Daoy (cell line): ENCODE measurements at regions not wholly inside any gene's neighbourhood (a gene's known extent, or its start where the extent isn't known, plus 50 kb on each side); places are given as distances from the start of the nearest gene placed in this dataset.

Source experiments
- DNase-seq: peaks from one replicate; pipeline ENCODE4 v3.0.0-alpha.2; 2015; ENCODE audit warnings: low read depth

DNA sequence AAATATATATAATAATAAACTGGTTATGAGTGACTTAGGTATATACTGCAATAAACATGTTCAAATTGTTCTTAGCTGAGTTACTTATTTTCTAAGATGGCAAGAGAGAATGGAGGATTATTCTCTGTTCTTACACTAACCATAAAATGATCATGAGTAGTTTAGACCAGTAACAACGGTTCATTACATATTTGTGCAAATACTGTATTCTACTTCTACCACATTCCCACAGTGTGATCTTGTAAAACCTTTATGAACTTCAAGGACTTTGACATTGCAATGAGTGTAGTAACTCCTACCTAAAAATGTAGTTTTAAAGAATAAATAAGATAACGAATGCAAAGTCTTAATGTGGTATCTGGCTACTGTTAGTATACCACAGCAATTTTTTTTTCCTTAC is 353.7 kb upstream of the NCAM2 start:
- no peak for DNase-seq

DNA sequence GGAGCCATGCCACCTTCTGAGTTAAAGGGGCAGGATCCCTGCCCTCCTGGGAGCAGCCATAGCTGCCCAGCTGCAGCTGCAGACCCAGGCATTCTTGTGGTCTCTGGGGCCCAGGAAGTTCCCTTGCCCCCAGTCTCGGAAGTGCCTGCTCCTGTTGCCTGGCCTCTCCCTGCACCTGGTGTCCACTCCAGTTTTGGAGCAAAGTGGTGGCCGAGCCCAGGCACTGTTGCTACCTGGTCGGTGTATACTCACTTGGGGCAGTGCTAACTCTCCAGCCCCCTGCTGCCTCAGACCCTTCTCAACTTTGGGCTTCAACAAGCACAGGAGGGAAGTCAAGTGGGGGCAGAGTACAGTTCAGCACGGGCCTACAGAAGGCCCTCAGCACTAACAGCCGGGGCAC is 352.9 kb upstream of the NCAM2 start:
- DNase-seq, result no peak

DNA sequence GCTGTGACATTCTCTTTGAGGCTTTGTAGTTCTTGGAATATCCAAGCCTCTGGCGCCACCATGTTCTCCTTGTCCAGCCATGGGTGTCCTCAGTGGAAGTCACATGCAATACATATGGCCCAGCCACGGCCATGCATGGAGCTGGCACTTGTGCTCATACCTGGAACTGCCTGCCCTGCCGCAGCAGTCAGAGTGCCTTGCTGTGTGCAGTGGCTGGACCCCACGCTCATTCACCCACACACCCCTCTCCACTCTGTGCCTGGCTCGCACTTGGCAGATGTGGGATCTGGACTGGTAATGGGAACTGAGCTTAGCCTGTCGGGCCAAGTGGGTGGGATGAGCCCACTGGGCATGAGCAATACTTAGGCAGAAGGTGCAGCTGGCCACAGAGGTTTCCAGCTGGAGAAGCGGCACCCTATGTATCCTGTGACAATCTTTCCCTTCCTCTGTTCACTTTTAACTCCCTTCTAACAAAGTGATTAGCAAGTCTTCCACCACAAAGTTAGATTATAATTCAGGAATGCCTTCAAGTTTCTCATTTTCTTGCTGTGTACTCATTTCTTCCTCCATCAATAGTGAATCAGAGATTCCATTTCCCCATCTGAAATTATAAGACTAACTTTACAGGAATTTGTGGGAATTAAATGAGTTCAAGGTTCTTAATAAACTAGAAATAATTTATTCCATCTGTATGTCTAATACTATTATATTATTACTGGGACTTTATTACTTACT is 351.6 kb upstream of the NCAM2 start:
- DNase-seq, result no peak

GRCh38 chr21:20647607-20648006 is 350.6 kb upstream of the NCAM2 start:
- peak; percentile 15 for DNase-seq

DNA sequence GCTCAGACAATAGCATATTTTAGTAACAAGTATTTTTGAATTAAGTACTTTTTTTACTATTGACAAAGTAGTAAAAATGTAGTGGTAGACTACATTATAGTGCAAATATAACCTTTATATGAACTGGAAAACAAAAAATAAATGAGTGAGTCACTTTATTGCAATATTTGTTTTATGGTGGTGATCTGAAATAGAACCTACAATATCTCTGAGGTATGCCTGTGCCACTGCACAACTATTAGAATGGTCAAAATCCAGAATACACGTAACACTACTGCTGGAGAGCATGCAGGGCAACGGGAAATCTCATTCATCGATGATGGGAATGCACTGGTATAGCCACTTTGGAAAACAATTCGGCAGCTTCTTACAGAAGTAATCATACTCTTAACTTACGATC is 349.0 kb upstream of the NCAM2 start:
- no peak for DNase-seq

GRCh38 chr21:20652846-20653245 is 345.4 kb upstream of the NCAM2 start:
- no peak for DNase-seq

GRCh38 chr21:20661246-20661645 is 337.0 kb upstream of the NCAM2 start:
- DNase-seq, result no peak

DNA sequence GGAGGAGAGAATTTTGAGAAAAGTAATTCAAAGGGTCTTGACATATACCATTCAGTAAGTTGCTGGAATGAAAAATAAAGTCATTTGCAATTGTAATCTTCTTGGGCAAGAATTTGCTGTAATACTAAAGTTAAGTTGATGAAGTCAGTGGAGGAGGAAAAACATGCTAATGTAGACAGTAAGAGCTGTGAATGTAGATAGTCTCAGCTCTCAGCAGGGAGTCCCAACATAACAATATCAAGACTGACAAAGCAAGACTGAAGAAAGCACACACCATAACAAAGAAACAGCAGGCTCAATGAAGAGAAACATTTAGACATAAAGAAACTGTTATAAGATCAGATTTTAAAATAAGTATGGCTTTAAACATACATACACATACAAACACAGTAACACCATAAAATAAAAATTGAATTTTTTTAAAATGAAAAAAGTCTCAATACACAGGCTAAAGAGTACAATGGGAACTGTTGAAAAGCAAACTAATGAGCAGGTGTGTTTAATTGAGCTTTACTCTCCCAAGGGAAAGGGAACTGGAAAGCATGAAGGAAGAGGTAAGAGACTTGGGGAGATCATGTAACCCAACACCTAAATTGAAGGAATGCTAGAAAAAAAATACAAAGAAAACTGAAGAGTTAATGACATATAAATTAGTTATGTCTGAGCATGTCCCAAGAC is 336.3 kb upstream of the NCAM2 start:
- no peak for DNase-seq

- DNase-seq, result no peak
Measured at GRCh38 chr21:20662514-20662913, 335.7 kb upstream of the NCAM2 start.

- DNase-seq, result no peak
Measured at GRCh38 chr21:20667931-20668330, 330.3 kb upstream of the NCAM2 start.

- no peak for DNase-seq
Measured at GRCh38 chr21:20685475-20685874, 312.7 kb upstream of the NCAM2 start.

GRCh38 chr21:20698585-20698984 is 299.6 kb upstream of the NCAM2 start:
- no peak for DNase-seq

DNA sequence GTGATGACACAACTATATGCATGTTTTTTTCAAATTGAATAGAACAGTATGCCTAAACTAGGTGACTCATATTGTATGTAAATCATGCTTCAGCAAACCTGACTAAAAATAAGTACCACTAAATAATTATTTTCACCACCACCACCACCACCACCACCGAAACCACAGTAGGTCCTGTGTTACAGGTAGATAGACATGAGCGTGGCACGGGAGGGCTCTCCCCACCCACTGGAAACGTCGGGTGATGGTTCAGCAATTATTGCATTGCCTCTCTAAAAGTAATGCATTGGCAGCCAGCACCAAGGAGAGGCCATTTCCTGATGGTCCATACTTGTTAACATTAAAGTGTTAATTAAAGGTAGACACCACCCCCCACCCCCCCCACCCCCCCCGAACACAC is 297.0 kb upstream of the NCAM2 start:
- DNase-seq, result no peak

GRCh38 chr21:20703112-20703767 is 295.0 kb upstream of the NCAM2 start:
- DNase-seq, result no peak

DNA sequence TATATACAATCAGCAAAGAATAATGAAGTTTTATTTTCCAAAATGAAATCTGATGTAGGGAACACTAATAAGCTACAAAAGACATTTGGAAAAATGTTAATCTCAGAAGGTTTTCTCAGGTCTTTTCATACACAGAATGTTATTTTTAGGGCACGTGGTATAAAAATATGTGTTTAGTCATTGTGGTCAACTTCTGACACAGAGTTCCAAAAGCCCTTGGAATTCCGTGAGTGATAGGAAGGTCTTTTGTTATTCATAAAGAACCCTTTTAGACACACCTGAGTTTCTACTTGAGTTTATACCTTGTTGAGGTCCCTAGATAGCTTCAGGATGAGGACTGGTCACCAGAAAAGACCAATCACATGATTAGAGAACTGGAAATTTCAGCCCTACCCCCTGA is 277.6 kb upstream of the NCAM2 start:
- peak; percentile 29 for DNase-seq

DNA sequence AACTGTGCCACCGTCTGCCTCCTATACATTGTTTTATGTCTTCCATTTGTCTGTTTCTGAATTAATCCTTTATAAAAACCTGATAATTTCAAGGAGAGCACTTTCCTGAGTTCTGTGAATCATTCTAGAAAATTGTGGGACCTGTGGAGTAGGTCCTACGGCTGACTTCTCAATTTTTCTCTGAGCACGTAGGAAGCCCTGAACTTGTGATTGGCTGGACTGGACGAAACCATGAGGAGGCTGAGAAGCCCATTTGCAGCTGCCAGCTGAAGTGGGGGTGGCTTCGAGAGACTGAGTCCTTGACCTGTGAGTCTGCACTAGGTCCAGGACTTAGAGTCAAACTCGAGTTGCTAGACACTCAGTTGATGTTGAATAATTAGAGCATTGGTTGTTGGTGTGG is 277.1 kb upstream of the NCAM2 start:
- peak; percentile 8 for DNase-seq

- no peak for DNase-seq
Measured at GRCh38 chr21:20728691-20729090, 269.5 kb upstream of the NCAM2 start.

- DNase-seq, result no peak
Measured at GRCh38 chr21:20729376-20729775, 268.8 kb upstream of the NCAM2 start.

GRCh38 chr21:20730441-20730840 is 267.8 kb upstream of the NCAM2 start:
- DNase-seq, result no peak

DNA sequence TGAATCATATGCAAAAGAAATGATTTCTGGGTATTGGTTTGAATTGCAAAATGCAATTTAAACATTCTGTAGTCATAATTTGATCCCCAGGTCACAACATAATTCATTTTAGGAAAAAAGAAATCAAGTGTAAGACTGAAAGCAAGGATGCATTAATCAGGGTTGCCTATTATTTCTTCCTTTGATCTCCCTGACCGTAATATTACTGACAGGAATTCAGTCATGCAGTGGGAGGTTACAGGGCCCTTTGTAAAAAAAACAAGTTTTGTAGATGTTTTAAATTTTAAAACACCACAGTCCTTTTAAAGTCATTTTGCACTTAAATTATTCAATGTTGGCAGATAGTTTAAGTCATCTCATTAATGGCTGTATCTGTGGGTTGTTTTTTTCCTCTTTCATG is 263.0 kb upstream of the NCAM2 start:
- DNase-seq, result no peak

DNA sequence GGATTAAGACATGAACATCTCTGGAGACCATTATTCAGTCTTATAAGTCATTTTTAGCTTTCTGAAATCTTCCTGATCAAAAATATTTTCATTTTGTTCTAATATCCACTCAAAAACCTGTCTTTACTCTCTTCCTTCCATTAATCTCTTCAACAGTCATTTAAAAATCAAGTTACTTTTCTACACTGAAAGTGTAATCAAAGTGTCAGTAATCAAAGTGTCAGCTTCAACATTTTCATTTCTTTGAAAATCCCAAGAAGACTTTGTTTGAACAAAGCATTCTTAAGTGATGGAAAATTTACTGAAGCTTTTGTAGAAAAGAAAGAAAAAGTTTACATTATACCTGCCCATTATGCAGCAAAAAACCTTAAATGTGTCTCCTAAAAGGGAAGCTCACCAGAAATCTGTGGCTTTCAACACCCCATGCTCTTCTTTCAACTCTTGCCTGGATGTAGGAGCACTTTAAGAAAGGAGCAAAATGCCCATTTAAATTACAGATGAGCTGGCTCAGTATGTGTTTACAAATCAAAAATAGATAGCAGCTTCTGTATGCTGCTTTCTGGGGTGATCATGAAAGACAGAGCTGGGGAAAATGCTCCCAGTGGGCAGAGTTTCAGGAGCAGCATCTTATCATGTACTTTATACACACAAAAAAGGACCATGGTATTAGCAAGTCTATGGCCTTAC is 260.8 kb upstream of the NCAM2 start:
- no peak for DNase-seq

DNA sequence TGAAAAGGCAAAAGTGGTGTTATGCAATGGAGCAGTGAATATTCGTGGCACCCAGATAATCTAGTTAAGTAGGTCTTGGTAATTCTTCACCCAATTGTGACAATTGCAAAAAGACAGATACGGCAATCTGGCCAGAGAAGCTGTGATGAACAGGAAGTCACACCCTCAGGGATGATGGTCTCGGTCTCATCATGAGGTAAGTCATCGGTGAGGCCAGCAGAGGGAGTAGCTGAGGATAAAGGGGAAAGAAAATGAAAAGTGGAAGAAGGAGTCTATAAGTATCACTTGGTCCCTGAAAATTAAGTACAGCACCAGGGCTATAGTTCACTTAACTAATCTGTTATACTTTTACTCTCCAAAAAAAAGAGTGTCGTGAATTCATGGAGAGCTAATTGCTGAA is 258.8 kb upstream of the NCAM2 start:
- peak; percentile 10 for DNase-seq

GRCh38 chr21:20741445-20741844 is 256.8 kb upstream of the NCAM2 start:
- DNase-seq, result no peak
